NT2/D1 (cell line): ENCODE measurements at regions not wholly inside any gene's neighbourhood (a gene's known extent, or its start where the extent isn't known, plus 50 kb on each side); places are given as distances from the start of the nearest gene placed in this dataset.

ENCODE experiments used
- DNase-seq: peaks from one replicate; pipeline ENCODE4 v3.0.0-alpha.2; 2011; ENCODE audit warnings: low read depth, low spot score
- H3K27me3 ChIP-seq: 2 replicates; pipeline ENCODE4 v1.6.0; 2011; ENCODE audit warnings: mild to moderate bottlenecking; ENCODE audit not compliant: insufficient read length, insufficient read depth
- H3K36me3 ChIP-seq: 2 replicates; pipeline ENCODE4 v1.6.1; 2011; ENCODE audit warnings: mild to moderate bottlenecking, low read length, mixed read lengths; ENCODE audit not compliant: insufficient read depth, insufficient read length
- H3K4me1 ChIP-seq: 2 replicates; pipeline ENCODE4 v1.5.1; 2011; ENCODE audit not compliant: insufficient read depth, insufficient read length
- H3K4me3 ChIP-seq: 2 replicates; pipeline ENCODE4 v1.5.1; 2011; ENCODE audit warnings: low read depth; ENCODE audit not compliant: insufficient read length
- H3K9ac ChIP-seq: 2 replicates; pipeline ENCODE4 v1.6.0; 2011; ENCODE audit warnings: low read depth; ENCODE audit not compliant: insufficient read length
- H3K9me3 ChIP-seq: 2 replicates; pipeline ENCODE4 v1.5.1; 2011; ENCODE audit warnings: mild to moderate bottlenecking, low read length; ENCODE audit not compliant: insufficient read depth
- SUZ12 ChIP-seq: IDR thresholded peaks from 2 replicates; pipeline ENCODE4 v1.6.1; 2011; ENCODE audit not compliant: insufficient read length, insufficient read depth; ENCODE audit errors: extremely low read depth
- YY1 ChIP-seq: IDR thresholded peaks from 2 replicates; pipeline ENCODE4 v1.6.1; 2011; ENCODE audit not compliant: insufficient read length, insufficient read depth
- ZNF274 ChIP-seq: IDR thresholded peaks from 2 replicates; pipeline ENCODE4 v1.6.1; 2011; ENCODE audit warnings: mild to moderate bottlenecking, low read depth, low read length

GRCh38 chr2:77608510-77608909 is 86.3 kb upstream of the LRRTM4 start:
- no peak overlapping the region for H3K9ac ChIP-seq
- no peak overlapping the region for H3K4me3 ChIP-seq
- TF ChIP-seq SUZ12 (no peak), YY1 (no peak), ZNF274 (no peak)
- H3K4me1 ChIP-seq: no peaks in the 10 kb centered on the region
- H3K36me3 ChIP-seq: no peaks in the 10 kb centered on the region
- no peak for DNase-seq
- H3K27me3 ChIP-seq: no peaks in the 10 kb centered on the region
- H3K9me3 ChIP-seq: no peaks in the 10 kb centered on the region

- DNase-seq: no peak
- Histone ChIP-seq H3K9me3 (no peaks in the 10 kb centered on the region), H3K4me3 (no peak overlapping the region), H3K9ac (no peak overlapping the region), H3K4me1 (no peaks in the 10 kb centered on the region), H3K36me3 (no peaks in the 10 kb centered on the region), H3K27me3 (no peaks in the 10 kb centered on the region)
- TF ChIP-seq SUZ12 (no peak), ZNF274 (no peak), YY1 (no peak)
These were observed 107.4 kb upstream of the LRRTM4 start for GRCh38 chr2:77629539-77629938.

GRCh38 chr2:77631007-77631406 is 108.8 kb upstream of the LRRTM4 start:
- Histone ChIP-seq H3K36me3 (no peaks in the 10 kb centered on the region), H3K4me3 (no peak overlapping the region), H3K27me3 (no peaks in the 10 kb centered on the region), H3K9ac (no peak overlapping the region), H3K9me3 (no peaks in the 10 kb centered on the region), H3K4me1 (no peaks in the 10 kb centered on the region)
- no peak for DNase-seq
- TF ChIP-seq ZNF274 (no peak), YY1 (no peak), SUZ12 (no peak)

- no peak for TF ChIP-seq YY1
- no peak for TF ChIP-seq ZNF274
- no peak for TF ChIP-seq SUZ12
- Histone ChIP-seq H3K4me1 (no peaks in the 10 kb centered on the region), H3K27me3 (no peaks in the 10 kb centered on the region), H3K9ac (no peak overlapping the region), H3K36me3 (no peaks in the 10 kb centered on the region), H3K4me3 (no peak overlapping the region), H3K9me3 (no peaks in the 10 kb centered on the region)
- DNase-seq: no peak
These were observed 111.4 kb upstream of the LRRTM4 start for GRCh38 chr2:77633601-77634000.

- peaks cover 17% of the 10 kb centered on the region for H3K9me3 ChIP-seq
- no peak overlapping the region for H3K4me3 ChIP-seq
- no peak overlapping the region for H3K9ac ChIP-seq
- TF ChIP-seq SUZ12 (no peak), ZNF274 (no peak), YY1 (no peak)
- no peaks in the 10 kb centered on the region for H3K36me3 ChIP-seq
- no peak for DNase-seq
- no peaks in the 10 kb centered on the region for H3K4me1 ChIP-seq
- no peaks in the 10 kb centered on the region for H3K27me3 ChIP-seq
These were observed 118.7 kb upstream of the LRRTM4 start for GRCh38 chr2:77640924-77641323.

- H3K36me3 ChIP-seq: no peaks in the 10 kb centered on the region
- DNase-seq: no peak
- TF ChIP-seq SUZ12 (no peak), YY1 (no peak), ZNF274 (no peak)
- H3K9me3 ChIP-seq: peaks cover 17% of the 10 kb centered on the region
- H3K4me1 ChIP-seq: no peaks in the 10 kb centered on the region
- H3K4me3 ChIP-seq: no peak overlapping the region
- no peaks in the 10 kb centered on the region for H3K27me3 ChIP-seq
- no peak overlapping the region for H3K9ac ChIP-seq
These were observed 120.2 kb upstream of the LRRTM4 start for GRCh38 chr2:77642339-77642738.

- Histone ChIP-seq H3K4me3 (no peak overlapping the region), H3K9me3 (no peaks in the 10 kb centered on the region), H3K9ac (no peak overlapping the region), H3K4me1 (no peaks in the 10 kb centered on the region), H3K27me3 (no peaks in the 10 kb centered on the region), H3K36me3 (no peaks in the 10 kb centered on the region)
- no peak for TF ChIP-seq ZNF274
- no peak for TF ChIP-seq YY1
- TF ChIP-seq SUZ12: no peak
- DNase-seq: no peak
These were observed 127.7 kb upstream of the LRRTM4 start for GRCh38 chr2:77649856-77650255.

- TF ChIP-seq YY1 (no peak), SUZ12 (no peak)
- H3K27me3 ChIP-seq: no peaks in the 10 kb centered on the region
These were observed 130.3 kb upstream of the LRRTM4 start for GRCh38 chr2:77652499-77652898.

More at GRCh38 chr2:77652499-77652898, 130.3 kb upstream of the LRRTM4 start:
- H3K9ac ChIP-seq: no peak overlapping the region
- H3K9me3 ChIP-seq: no peaks in the 10 kb centered on the region
- no peak overlapping the region for H3K4me3 ChIP-seq
- H3K36me3 ChIP-seq: no peaks in the 10 kb centered on the region
- H3K4me1 ChIP-seq: no peaks in the 10 kb centered on the region
- no peak for DNase-seq
